Choroid plexus epithelial cell (primary cell): ENCODE measurements at regions not wholly inside any gene's neighbourhood (a gene's known extent, or its start where the extent isn't known, plus 50 kb on each side); places are given as distances from the start of the nearest gene placed in this dataset.

Experiments
- DNase-seq: peaks from one replicate; pipeline ENCODE4 v3.0.0-alpha.2; 2010; ENCODE audit warnings: low read depth
- H3K4me3 ChIP-seq: 2 replicates; pipeline ENCODE4 v1.5.1; 2011; ENCODE audit warnings: low read depth, mild to moderate bottlenecking, control low read depth, low read length, moderate library complexity
- TF ChIP-seq, protein P1 (sequence below): conservative IDR thresholded peaks from 2 replicates; pipeline ENCODE4 v1.5.1; 2011; ENCODE audit warnings: low read depth, mild to moderate bottlenecking, control low read depth, inconsistent platforms, low read length, moderate library complexity

DNA sequence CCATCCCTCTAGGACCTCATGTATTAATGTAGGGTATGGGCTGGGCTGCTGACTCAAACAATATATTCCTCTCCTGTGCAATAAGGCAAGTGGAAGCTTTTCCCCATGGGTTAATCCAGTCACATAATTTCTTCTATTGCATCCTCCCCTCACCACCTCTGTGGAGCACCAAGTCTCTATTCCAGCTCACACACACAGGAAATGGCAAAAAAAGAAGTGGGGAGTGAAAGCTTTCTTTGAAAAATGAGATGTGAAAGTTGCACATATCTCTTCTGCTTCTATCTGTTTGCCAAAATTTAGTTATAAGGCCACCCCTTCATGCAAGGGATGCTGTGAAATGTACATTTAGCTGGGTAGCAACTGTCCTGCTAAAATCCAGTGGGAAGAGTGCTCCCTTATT is 121.3 kb downstream of the CDC42EP3 start:
- no peak for DNase-seq
- H3K4me3 ChIP-seq = no peak overlapping the region
- TF ChIP-seq, protein P1, sequence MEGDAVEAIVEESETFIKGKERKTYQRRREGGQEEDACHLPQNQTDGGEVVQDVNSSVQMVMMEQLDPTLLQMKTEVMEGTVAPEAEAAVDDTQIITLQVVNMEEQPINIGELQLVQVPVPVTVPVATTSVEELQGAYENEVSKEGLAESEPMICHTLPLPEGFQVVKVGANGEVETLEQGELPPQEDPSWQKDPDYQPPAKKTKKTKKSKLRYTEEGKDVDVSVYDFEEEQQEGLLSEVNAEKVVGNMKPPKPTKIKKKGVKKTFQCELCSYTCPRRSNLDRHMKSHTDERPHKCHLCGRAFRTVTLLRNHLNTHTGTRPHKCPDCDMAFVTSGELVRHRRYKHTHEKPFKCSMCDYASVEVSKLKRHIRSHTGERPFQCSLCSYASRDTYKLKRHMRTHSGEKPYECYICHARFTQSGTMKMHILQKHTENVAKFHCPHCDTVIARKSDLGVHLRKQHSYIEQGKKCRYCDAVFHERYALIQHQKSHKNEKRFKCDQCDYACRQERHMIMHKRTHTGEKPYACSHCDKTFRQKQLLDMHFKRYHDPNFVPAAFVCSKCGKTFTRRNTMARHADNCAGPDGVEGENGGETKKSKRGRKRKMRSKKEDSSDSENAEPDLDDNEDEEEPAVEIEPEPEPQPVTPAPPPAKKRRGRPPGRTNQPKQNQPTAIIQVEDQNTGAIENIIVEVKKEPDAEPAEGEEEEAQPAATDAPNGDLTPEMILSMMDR = no peak

DNA sequence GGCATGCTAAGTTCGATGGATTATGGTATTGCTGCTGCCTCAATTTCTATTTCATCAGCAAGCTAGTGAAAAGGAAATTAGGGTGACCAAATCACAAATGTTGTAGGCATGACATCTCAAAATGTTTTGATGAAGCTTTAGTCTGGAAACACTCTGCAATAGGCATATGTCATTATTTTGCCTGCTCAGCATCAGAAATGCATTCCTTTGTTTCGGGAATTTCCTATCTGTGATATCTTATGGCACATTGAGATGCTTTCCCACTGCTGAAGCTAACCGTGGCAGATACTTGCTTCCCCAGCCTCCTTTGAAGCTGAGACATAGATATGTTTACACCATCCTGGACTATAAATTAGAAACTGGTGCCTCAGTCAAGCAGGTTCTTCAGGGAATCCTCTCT is 119.7 kb downstream of the CDC42EP3 start:
- no peak for DNase-seq
- no peak overlapping the region for H3K4me3 ChIP-seq
- TF ChIP-seq, protein P1 = no peak

DNA sequence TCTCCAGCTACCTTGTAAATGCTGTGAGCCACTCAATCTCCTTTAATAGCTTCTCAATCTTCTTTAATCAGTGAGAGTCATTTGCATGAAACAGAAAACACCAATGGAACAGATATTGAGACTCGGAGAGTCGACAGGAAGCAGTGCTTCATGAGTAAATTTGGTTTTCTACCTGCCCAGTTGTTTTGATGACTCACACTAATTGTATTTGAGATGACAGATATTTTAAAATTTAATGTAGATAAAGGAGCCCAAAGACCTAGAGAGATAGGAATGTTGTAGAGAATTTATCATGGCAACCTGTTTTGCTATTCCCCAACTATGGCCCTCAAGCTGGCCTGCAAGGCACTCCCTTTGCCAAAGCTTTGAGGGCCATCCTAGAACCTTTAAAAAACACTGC is 119.1 kb downstream of the CDC42EP3 start:
- no peak for DNase-seq
- TF ChIP-seq, protein P1 = no peak
- no peak overlapping the region for H3K4me3 ChIP-seq

DNA sequence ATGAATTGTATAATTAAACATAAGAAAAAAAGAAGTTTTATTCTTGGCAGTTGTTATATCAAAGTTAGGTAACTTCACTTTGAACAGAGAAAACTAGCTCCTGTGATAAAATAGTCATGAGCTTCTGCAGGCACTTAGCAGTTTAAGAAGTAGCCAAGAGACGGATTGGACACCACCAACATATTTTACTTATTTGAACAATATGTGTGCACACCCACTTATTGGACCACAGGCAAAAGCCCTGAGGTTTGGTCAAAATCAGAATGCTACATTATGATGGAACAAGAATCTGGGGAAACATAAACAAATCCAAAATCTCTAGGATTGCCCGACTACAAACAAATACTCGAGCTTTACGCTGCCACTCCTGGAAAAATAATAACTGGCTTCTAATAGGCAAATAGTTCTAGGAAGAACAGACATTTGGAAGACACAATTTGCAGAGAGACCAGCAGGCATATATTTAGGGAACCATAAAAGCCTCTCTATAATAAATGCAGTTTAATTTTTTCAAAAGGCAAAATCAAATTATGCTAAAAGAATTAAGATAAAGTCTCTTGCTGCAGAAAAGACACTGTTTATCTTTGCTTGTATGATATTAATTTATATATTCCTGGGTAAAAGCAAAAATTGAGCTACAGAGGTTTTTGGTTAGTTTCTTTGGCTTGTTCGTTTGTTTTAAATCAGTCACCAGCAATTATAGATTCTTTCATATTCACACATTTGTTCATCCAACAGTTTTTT is 117.9 kb downstream of the CDC42EP3 start:
- DNase-seq = no peak
- TF ChIP-seq, protein P1 = no peak
- no peak overlapping the region for H3K4me3 ChIP-seq

DNA sequence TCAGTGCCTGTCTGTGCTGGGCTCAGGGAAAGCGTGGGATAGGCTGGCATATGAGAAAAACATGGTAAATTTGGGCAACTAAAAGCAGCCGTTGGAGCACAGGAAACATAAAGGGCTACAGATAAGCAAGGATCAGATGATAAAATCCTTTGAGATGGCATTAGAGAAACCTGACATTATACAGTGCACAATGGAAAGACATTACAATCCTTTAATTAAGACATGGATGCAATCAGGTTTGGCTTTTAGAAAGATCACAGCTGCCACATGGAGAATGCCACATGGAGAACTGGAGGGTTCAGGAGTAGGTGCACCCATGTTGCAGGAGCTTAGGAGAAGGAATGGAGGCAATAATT is 117.3 kb downstream of the CDC42EP3 start:
- TF ChIP-seq, protein P1 = no peak
- no peak for DNase-seq
- no peak overlapping the region for H3K4me3 ChIP-seq

DNA sequence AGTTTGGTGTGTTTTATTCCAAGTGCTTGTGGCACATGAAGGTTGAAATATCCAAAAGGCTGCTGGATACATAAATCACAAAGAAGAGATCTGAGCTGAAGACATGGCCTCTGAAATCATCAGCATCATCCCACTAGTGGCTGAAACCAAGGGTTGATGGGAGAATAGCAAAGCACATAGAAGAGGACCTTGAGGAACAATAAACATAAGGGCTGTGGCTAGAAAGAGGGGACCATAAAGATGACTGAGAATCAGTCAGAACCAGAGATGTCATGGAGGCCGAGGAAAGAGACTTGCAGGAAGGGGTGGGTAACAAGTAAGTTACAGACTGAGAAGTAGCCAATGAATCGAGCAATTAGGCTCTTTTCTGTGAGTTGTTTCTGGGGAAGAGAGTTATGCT is 116.8 kb downstream of the CDC42EP3 start:
- H3K4me3 ChIP-seq = no peak overlapping the region
- TF ChIP-seq, protein P1 = no peak
- no peak for DNase-seq

DNA sequence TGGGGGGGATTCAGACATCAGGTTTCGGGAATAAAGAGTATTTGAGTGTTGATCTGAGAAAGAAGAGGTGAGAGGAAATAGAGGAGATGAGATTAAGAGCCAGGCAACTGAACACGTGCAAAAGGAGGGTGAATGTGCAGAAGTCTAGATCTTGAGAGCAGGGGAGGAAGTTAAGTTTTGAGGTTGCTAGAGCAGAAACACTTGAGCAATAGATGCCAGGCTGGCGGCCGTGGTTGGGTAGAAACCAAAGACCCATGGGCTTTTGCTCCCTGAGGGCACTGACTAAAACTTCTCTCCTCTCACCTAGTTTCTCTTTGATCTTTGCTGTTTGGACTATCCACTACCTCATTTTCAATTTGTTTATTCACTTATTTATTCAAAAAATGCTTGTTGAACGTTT is 116.0 kb downstream of the CDC42EP3 start:
- H3K4me3 ChIP-seq = no peak overlapping the region
- DNase-seq = no peak

More for the DNA sequence above, 116.0 kb downstream of the CDC42EP3 start:
- TF ChIP-seq, protein P1 = no peak
